ENCODE measurements at regions not wholly inside any gene's neighbourhood (a gene's known extent, or its start where the extent isn't known, plus 50 kb on each side); places are given as distances from the start of the nearest gene placed in this dataset.

GRCh38 chr2:122830157-122830556 is 1074.7 kb downstream of the TSN start:
- TF ChIP-seq CTCF (IDR thresholded peaks at IDR 0.05; ENCODE audit: insufficient read depth, low read depth, low read length) (no peak), EZH2 (IDR thresholded peaks at IDR 0.05; ENCODE audit: insufficient read depth, low read length) (no peak)
